ENCODE measurements at regions not wholly inside any gene's neighbourhood (a gene's known extent, or its start where the extent isn't known, plus 50 kb on each side); places are given as distances from the start of the nearest gene placed in this dataset.

DNA sequence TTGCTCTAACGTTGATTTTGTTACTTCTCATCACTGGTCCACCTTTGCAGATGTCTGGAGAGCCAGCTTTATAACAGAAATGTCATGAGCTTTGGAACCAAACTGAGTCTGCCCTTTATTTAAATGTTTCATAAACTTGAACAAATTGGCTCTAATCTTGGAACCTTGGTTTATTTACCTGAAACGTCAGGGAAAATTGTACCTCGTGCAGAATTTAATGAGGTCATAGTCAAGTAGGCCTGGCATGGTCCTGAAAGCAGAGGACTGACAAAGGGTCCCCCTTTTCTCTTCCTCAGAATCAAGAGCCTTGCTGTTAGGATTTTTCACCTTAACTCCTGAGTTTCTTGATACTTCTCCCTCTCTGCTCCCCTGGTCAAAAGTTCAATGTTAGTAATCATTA lies 828.0 kb downstream of the GRID1 start (continued):
- no peak for TF ChIP-seq TEAD1 (CRISPR knock-in tag; IDR thresholded peaks at IDR 0.05)
- no peak for TF ChIP-seq CBFB (CRISPR knock-in tag; IDR thresholded peaks at IDR 0.05; ENCODE audit: low read depth)
- no peak for TF ChIP-seq ZNF263 (CRISPR knock-in tag; IDR thresholded peaks at IDR 0.05; ENCODE audit: low read depth)
- TF ChIP-seq NFE2L1 (CRISPR knock-in tag; IDR thresholded peaks at IDR 0.05): no peak
- TF ChIP-seq ATF1 (CRISPR knock-in tag; IDR thresholded peaks at IDR 0.05): no peak

DNA sequence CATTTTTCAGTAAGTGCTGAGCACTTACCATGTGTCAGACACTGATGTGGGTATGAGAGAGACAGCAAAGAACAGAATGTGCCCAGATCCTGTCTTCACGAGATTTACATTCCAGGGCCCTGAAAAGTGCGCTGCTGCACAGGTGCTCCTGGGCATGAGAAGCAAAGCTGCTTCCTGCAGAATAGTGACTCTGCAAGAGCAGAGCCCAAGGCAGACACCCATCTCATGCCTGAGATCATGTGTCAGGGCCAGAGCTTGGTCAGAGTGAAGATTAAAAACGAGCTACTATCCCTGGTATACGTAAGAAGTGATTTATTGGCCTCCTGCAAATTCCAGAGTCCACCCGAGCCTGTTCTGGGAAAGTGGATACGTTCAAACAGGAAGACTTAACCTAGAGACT lies 824.4 kb downstream of the GRID1 start:
- ATAC-seq (no peak), DNase-seq (ENCODE audit: low spot score) (no peak)
- Mint-ChIP-seq H3K4me1 (peaks cover 48% of the 10 kb centered on the region), H3K27me3 (ENCODE audit: low read depth) (no peaks in the 10 kb centered on the region; the same call in 1 of the 2 replicates), H3K4me3 (no peak overlapping the region), H3K9me3 (no peaks in the 10 kb centered on the region), H3K36me3 (no peaks in the 10 kb centered on the region), H3K27ac (no peak overlapping the region)
- TF ChIP-seq ZNF121 (CRISPR knock-in tag; IDR thresholded peaks at IDR 0.05): no peak
- TF ChIP-seq, protein P1, sequence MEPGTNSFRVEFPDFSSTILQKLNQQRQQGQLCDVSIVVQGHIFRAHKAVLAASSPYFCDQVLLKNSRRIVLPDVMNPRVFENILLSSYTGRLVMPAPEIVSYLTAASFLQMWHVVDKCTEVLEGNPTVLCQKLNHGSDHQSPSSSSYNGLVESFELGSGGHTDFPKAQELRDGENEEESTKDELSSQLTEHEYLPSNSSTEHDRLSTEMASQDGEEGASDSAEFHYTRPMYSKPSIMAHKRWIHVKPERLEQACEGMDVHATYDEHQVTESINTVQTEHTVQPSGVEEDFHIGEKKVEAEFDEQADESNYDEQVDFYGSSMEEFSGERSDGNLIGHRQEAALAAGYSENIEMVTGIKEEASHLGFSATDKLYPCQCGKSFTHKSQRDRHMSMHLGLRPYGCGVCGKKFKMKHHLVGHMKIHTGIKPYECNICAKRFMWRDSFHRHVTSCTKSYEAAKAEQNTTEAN (CRISPR knock-in tag; IDR thresholded peaks at IDR 0.05): no peak
- no peak for TF ChIP-seq RELA (CRISPR knock-in tag; IDR thresholded peaks at IDR 0.05; ENCODE audit: borderline replicate concordance)
- TF ChIP-seq ZNF416 (CRISPR knock-in tag; IDR thresholded peaks at IDR 0.05): no peak
- TF ChIP-seq, protein P2, sequence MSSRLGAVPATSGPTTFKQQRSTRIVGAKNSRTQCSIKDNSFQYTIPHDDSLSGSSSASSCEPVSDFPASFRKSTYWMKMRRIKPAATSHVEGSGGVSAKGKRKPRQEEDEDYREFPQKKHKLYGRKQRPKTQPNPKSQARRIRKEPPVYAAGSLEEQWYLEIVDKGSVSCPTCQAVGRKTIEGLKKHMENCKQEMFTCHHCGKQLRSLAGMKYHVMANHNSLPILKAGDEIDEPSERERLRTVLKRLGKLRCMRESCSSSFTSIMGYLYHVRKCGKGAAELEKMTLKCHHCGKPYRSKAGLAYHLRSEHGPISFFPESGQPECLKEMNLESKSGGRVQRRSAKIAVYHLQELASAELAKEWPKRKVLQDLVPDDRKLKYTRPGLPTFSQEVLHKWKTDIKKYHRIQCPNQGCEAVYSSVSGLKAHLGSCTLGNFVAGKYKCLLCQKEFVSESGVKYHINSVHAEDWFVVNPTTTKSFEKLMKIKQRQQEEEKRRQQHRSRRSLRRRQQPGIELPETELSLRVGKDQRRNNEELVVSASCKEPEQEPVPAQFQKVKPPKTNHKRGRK (CRISPR knock-in tag; IDR thresholded peaks at IDR 0.05; ENCODE audit: borderline replicate concordance): no peak
- no peak for TF ChIP-seq MYBL2 (CRISPR knock-in tag; IDR thresholded peaks at IDR 0.05)
- TF ChIP-seq SOX15 (CRISPR knock-in tag; IDR thresholded peaks at IDR 0.05): no peak
- TF ChIP-seq, protein P3, sequence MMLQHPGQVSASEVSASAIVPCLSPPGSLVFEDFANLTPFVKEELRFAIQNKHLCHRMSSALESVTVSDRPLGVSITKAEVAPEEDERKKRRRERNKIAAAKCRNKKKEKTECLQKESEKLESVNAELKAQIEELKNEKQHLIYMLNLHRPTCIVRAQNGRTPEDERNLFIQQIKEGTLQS (CRISPR knock-in tag; conservative IDR thresholded peaks at IDR 0.05): no peak
- no peak for TF ChIP-seq GTF2I (CRISPR knock-in tag; conservative IDR thresholded peaks at IDR 0.05)
- no peak for TF ChIP-seq CBFB (CRISPR knock-in tag; IDR thresholded peaks at IDR 0.05; ENCODE audit: low read depth)
- TF ChIP-seq, protein P4, sequence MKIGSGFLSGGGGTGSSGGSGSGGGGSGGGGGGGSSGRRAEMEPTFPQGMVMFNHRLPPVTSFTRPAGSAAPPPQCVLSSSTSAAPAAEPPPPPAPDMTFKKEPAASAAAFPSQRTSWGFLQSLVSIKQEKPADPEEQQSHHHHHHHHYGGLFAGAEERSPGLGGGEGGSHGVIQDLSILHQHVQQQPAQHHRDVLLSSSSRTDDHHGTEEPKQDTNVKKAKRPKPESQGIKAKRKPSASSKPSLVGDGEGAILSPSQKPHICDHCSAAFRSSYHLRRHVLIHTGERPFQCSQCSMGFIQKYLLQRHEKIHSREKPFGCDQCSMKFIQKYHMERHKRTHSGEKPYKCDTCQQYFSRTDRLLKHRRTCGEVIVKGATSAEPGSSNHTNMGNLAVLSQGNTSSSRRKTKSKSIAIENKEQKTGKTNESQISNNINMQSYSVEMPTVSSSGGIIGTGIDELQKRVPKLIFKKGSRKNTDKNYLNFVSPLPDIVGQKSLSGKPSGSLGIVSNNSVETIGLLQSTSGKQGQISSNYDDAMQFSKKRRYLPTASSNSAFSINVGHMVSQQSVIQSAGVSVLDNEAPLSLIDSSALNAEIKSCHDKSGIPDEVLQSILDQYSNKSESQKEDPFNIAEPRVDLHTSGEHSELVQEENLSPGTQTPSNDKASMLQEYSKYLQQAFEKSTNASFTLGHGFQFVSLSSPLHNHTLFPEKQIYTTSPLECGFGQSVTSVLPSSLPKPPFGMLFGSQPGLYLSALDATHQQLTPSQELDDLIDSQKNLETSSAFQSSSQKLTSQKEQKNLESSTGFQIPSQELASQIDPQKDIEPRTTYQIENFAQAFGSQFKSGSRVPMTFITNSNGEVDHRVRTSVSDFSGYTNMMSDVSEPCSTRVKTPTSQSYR (CRISPR knock-in tag; IDR thresholded peaks at IDR 0.05): no peak
- no peak for TF ChIP-seq CREB1 (CRISPR knock-in tag; IDR thresholded peaks at IDR 0.05)
- no peak for TF ChIP-seq CREM (CRISPR knock-in tag; IDR thresholded peaks at IDR 0.05)
- no peak for TF ChIP-seq GABPB1 (CRISPR knock-in tag; IDR thresholded peaks at IDR 0.05)
- TF ChIP-seq NR2C2 (CRISPR knock-in tag; IDR thresholded peaks at IDR 0.05): no peak
- TF ChIP-seq MXD4 (CRISPR knock-in tag; IDR thresholded peaks at IDR 0.05; ENCODE audit: borderline replicate concordance): no peak
- ChIA-PET POLR2A (no interaction called here), CTCF (no interaction called here)

Measured in WTC11 (cell line).